Endodermal cell (in vitro differentiated cells): ENCODE measurements at regions not wholly inside any gene's neighbourhood (a gene's known extent, or its start where the extent isn't known, plus 50 kb on each side); places are given as distances from the start of the nearest gene placed in this dataset.
"Not testable (repeated sequence)": the region's sequence is repeated elsewhere in the genome, so short reads cannot be mapped to it uniquely, and the experiment has no call there.

ENCODE experiments used
- DNase-seq: peaks from one replicate; pipeline ENCODE4 v3.0.0-alpha.2; 2017
- H3K27ac ChIP-seq: 2 replicates; pipeline ENCODE4 v1.5.1; 2013; ENCODE audit warnings: mild to moderate bottlenecking, low read depth, low read length, moderate library complexity
- H3K27me3 ChIP-seq: 2 replicates; pipeline ENCODE4 v1.6.1; 2013; ENCODE audit warnings: mild to moderate bottlenecking, low read length, moderate library complexity; ENCODE audit not compliant: insufficient read depth, control insufficient read depth, poor library complexity, severe bottlenecking
- H3K36me3 ChIP-seq: 2 replicates; pipeline ENCODE4 v1.7.0; 2013; ENCODE audit warnings: mild to moderate bottlenecking, low read length, moderate library complexity; ENCODE audit not compliant: control insufficient read depth, insufficient read depth
- H3K4me1 ChIP-seq: one replicate; pipeline ENCODE4 v1.7.0; 2013; ENCODE audit warnings: low read length; ENCODE audit not compliant: control insufficient read depth, insufficient read depth
- H3K4me3 ChIP-seq: 2 replicates; pipeline ENCODE4 v1.5.1; 2013; ENCODE audit warnings: mild to moderate bottlenecking, low read length, moderate library complexity
- H3K9ac ChIP-seq: 2 replicates; pipeline ENCODE4 v1.6.1; 2013; ENCODE audit warnings: mild to moderate bottlenecking, low read length, moderate library complexity; ENCODE audit not compliant: poor library complexity, severe bottlenecking; ENCODE audit errors: extremely low read depth
- H3K9me3 ChIP-seq: 2 replicates; pipeline ENCODE4 v1.6.1; 2013; ENCODE audit warnings: mild to moderate bottlenecking, low read length, moderate library complexity; ENCODE audit not compliant: control insufficient read depth
- H3K27ac Mint-ChIP-seq: 2 replicates; pipeline ENCODE4 v1.8.0; 2020; ENCODE audit warnings: mixed read lengths
- H3K27me3 Mint-ChIP-seq: 2 replicates; pipeline ENCODE4 v1.8.0; 2021; ENCODE audit warnings: mild to moderate bottlenecking, mixed read lengths; ENCODE audit not compliant: insufficient read depth
- H3K36me3 Mint-ChIP-seq: 2 replicates; pipeline ENCODE4 v1.8.0; 2020; ENCODE audit warnings: low read depth, mixed read lengths
- H3K4me1 Mint-ChIP-seq: 2 replicates; pipeline ENCODE4 v1.8.0; 2020; ENCODE audit warnings: mixed read lengths
- H3K4me3 Mint-ChIP-seq: 2 replicates; pipeline ENCODE4 v1.8.0; 2020; ENCODE audit warnings: mild to moderate bottlenecking, moderate library complexity, mixed read lengths
- H3K9me3 Mint-ChIP-seq: 2 replicates; pipeline ENCODE4 v1.8.0; 2020; ENCODE audit warnings: mild to moderate bottlenecking, mixed read lengths
- WGBS, 2 experiments: methylation state at CpG; one replicate each; pipeline versions ENCODE4 v1.1.5 to v1.1.7; 2013; ENCODE audit warnings: missing lambda C conversion rate in 2 of 2, mixed read lengths in 1 of 2; ENCODE audit not compliant: insufficient coverage in 1 of 2, insufficient read length in 1 of 2; 5-methylcytosine and 5-hydroxymethylcytosine counted together

DNA sequence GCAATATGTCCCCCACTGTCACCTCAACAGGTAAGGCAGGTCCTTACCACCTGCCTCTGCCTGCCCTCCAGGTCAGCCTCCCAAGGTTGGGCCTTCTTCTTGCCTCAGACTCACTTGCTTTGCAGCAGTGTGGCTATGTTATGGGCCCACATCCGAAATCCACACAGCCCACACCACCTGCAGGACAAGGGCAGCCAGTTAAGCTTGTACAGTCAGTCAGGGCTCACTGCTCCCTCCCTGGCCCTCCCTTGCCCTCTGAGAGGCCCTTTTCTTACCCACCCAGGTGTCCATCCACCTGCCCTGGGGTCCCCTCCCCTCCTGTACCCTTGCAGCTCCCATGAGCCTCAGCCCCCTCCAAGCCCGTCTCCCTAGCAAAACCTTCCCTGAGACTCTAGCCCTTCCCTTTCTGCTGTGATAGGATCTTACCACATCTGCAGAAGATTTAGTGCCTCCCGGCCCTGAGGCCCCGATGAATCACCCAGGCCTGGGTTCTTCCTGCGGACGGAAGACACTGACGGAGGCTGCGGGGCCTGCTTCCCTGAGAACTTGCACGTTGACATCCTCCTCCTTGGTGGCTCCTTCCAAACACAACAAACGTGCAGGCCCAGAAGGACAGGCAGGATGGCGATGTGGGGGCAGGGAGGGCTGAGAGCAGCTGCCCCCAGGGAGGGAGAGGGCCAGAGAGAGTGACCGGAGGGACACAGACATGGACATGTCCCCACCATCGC is 5466.2 kb upstream of the TPTE start:
- not testable (repeated sequence) for H3K4me3 Mint-ChIP-seq, H3K27ac Mint-ChIP-seq, H3K36me3 Mint-ChIP-seq, H3K27me3 Mint-ChIP-seq, H3K27me3 ChIP-seq, DNase-seq, H3K9ac ChIP-seq, H3K27ac ChIP-seq, H3K9me3 Mint-ChIP-seq, H3K4me1 Mint-ChIP-seq, H3K9me3 ChIP-seq, H3K4me1 ChIP-seq, H3K36me3 ChIP-seq, H3K4me3 ChIP-seq
- no CpG with 5 or more reads among the region's 13 CpGs for WGBS, 2 experiments

DNA sequence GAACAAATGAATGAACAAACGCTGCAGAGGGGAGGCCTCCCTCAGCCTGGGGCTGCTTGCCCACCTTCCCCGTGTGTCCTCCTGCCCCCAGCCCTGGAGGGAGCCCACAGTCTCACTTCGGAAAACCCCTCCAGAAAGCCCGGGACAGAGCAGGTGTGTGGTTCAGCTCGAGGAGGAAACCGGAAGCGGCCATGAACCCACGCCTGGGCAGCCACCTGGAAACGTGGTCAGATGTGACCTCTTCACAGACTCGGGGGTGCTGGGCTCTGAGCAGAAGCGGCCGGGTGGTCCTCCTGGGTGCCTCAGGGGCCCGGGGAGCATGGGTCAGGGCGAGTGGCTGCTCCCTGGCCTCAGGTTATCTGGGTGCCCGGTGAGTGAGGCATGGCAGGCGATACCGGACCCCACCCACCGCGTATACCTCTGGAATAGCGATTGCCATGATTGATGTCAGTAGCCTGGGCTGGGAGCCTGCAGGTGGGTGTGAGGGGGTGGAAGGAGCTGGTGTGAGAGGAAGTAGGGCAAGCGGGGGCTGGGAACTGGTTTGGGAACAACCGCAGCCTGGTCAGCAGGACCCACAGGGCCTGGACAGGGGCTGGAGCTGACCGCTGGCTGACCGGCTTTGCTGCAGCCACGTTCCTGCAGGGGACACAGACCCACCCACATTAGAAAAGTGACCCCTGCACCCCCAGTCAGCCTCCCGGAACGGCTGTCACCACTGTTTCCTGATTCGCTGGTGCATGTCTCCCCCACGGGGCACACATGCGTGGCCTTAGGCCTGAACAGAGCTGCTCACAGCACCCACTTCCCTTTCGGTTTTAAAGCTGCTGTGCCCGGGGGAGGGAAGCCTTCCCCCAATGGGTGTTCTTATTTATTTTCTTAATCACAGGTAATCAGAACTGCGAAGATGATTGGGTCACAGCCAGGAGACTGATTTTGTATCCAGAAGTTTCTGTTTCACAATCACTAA is 5465.1 kb upstream of the TPTE start:
- not testable (repeated sequence) for H3K27ac Mint-ChIP-seq, H3K4me3 ChIP-seq, H3K9me3 ChIP-seq, DNase-seq, H3K4me1 Mint-ChIP-seq, H3K9ac ChIP-seq, H3K27ac ChIP-seq, H3K36me3 Mint-ChIP-seq, H3K9me3 Mint-ChIP-seq, H3K27me3 Mint-ChIP-seq, H3K4me3 Mint-ChIP-seq, H3K4me1 ChIP-seq, H3K36me3 ChIP-seq, H3K27me3 ChIP-seq
- no CpG with 5 or more reads among the region's 33 CpGs for WGBS, 2 experiments

DNA sequence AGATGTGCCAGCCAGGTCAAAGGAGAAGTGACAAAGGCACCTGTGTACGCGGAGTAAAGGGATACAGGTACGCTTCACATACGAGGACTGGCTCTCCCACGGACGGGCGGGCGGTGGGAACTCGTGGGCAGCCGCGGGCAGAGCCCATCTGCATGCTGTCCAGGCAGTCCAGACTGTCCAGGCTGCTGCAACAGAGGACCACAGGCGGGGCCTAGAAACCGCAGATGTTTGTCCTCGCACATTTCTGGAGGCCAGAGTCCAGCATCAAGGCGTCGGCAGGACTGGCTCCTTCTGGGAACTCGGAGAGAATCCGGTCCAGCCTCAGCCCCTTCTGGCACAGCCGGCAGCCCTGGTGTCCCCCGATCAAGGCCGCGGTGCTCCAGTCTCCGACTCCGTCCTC is 5464.3 kb upstream of the TPTE start:
- no CpG with 5 or more reads among the region's 24 CpGs for WGBS, 2 experiments

DNA sequence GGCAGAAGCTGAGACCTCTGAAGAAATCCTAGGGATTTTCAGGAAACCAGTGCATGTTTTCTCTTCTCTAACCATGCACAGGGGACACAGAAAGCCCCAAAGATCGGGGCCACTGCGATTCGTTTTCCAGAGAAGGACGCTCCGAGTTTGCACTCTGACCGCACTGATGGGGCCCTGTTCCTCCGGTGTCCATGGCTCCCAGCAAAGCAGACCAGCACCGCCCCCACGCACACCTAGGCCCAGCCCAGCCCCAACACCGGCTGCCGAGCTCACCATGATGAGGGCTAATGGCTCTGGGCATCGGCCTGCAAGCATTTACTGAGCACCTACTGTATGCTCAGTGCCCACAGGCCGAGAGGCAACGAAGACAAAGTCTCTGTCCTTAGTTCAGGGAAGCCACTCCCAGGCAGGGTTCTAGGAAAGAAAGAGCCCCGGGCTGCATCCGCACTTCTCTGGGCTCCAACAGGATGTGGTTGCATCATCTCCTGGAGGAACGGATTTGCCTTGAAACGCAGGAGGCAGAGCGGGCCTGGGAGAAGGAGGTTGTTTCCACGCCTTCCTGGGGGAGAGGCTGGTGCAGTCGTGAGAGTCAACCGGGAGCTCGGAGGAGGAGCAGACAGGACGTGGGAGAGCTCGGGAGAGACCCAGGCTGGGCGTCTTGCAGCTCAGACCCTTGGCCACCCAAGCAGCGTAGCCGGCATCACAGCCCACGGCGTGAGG is 5460.9 kb upstream of the TPTE start:
- not testable (repeated sequence) for H3K9me3 ChIP-seq, H3K9me3 Mint-ChIP-seq, H3K27ac ChIP-seq, H3K27me3 Mint-ChIP-seq, H3K4me1 Mint-ChIP-seq, H3K27me3 ChIP-seq, H3K27ac Mint-ChIP-seq, H3K4me3 Mint-ChIP-seq, DNase-seq, H3K9ac ChIP-seq, H3K4me1 ChIP-seq, H3K4me3 ChIP-seq, H3K36me3 ChIP-seq, H3K36me3 Mint-ChIP-seq
- WGBS, 2 experiments: no CpG with 5 or more reads among the region's 30 CpGs

More for the DNA sequence above, 5464.3 kb upstream of the TPTE start:
- H3K36me3 Mint-ChIP-seq, H3K9me3 ChIP-seq, H3K4me1 ChIP-seq, H3K27ac ChIP-seq, H3K4me1 Mint-ChIP-seq, H3K4me3 ChIP-seq, H3K27me3 Mint-ChIP-seq, H3K9me3 Mint-ChIP-seq, H3K27me3 ChIP-seq, H3K36me3 ChIP-seq, H3K27ac Mint-ChIP-seq, H3K4me3 Mint-ChIP-seq, DNase-seq, H3K9ac ChIP-seq: not testable (repeated sequence)

DNA sequence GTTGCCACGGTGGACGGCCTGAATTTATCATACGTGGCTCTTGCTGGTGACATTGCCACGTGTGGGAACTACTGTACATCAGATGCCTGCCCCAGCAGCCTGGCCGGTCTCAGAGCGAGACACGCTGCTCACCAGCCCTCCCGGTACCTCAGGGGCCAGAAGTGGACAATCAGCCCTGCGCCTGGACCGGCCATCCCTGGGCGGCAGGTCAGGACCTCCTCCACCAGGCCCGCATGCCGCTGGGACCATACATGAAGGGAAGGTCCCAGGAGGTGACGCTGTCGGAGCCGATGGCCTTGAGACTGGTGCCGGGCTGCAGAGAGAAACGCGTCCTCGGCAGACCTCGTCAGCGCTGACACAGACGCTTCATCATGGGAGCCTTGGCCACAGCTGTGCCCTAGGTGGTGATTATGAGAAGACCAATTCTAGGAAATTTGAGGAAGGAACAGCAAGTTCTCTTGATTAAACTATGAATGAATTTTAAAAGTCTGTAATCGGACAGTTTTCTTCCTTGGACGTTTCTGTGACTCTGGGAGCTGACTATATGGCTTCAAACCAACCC is 5456.7 kb upstream of the TPTE start:
- not testable (repeated sequence) for H3K36me3 Mint-ChIP-seq, H3K4me3 ChIP-seq, H3K4me1 Mint-ChIP-seq, H3K27me3 Mint-ChIP-seq, H3K27ac ChIP-seq, H3K36me3 ChIP-seq, H3K9me3 Mint-ChIP-seq, DNase-seq, H3K4me1 ChIP-seq, H3K9ac ChIP-seq, H3K27ac Mint-ChIP-seq, H3K27me3 ChIP-seq, H3K9me3 ChIP-seq, H3K4me3 Mint-ChIP-seq
- 93% methylated on average over 9 of the region's 25 CpGs; no CpG with 5 or more reads in 1 of the 2 experiments for WGBS, 2 experiments

DNA sequence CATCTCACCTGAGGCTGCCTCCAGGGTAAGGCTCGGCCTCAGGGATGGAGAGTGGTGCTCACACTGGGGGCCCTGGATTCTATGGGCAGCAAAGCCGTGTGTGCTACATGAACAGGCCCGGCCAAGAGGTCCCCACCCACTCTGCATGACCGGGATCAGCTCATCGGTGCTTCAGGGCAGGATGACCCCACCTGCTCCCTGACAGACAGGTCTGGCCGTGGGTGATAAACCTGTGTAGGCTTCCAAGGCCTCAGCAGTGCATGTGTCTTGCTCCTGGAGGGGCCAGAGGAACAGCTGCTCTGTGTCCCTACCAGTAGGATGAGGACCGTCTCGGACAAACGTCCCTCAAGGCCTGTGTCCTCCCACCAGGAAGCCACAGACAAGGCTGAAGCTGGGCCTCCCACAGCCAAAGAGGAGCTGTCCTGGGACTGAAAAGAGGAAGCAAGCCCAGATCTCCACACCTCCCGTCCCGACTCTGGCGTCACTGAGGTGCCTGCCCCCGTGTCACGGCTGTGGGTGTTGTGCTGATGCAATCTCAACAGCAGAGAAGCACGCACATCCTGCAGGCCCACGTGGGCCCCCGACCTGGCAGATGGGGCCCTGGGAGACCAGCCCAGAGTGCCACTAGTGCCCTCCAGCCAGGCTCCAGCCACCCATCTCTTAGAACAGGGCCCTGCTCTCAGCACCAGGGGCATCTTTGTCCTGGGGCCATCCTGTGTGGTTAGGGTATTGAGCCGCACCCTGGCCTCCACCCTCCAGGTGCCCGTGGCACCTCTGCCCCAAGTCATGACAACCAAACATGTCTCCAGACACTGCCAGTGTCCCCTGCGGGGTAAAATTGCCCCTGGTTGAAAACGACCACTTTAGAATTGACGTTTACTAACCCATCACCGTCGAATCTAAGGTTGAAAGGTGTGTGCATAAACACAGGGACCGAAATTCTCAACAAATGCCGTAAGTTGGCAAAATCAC is 5455.9 kb upstream of the TPTE start:
- H3K27me3 ChIP-seq, H3K36me3 ChIP-seq, H3K36me3 Mint-ChIP-seq, H3K4me3 Mint-ChIP-seq, H3K4me1 ChIP-seq, H3K27ac ChIP-seq, H3K27me3 Mint-ChIP-seq, H3K9ac ChIP-seq, H3K4me1 Mint-ChIP-seq, H3K9me3 ChIP-seq, H3K4me3 ChIP-seq, H3K9me3 Mint-ChIP-seq, H3K27ac Mint-ChIP-seq, DNase-seq: not testable (repeated sequence)
- WGBS, 2 experiments: 75 to 91% methylated on average over 4 to 20 of the region's 26 CpGs
